Natural killer cell (primary cell): ENCODE measurements at regions not wholly inside any gene's neighbourhood (a gene's known extent, or its start where the extent isn't known, plus 50 kb on each side); places are given as distances from the start of the nearest gene placed in this dataset.
"Not testable (repeated sequence)": the region's sequence is repeated elsewhere in the genome, so short reads cannot be mapped to it uniquely, and the experiment has no call there.

Experiments
- ATAC-seq, 3 donors: fragments of 150-1000 bp in 2 of 3; fragments of 200-7000 bp in 1 of 3; cut with Tn5 transposase; 1 replicate in 1 of 3; 2 replicates in 2 of 3; pipeline ENCODE4 v1.10.0; 2021; ENCODE audit warnings: mild to moderate bottlenecking in 2 of 3, moderate library complexity in 2 of 3
- DNase-seq, 2 donors: peaks; one replicate each; pipeline versions ENCODE4 v3.0.0 to v3.0.0-alpha.2; 2013 to 2021; ENCODE audit warnings: mixed read lengths in 1 of 2
- H3K27ac ChIP-seq: one replicate; pipeline ENCODE4 v1.5.1; 2013; ENCODE audit warnings: mild to moderate bottlenecking, low read length
- H3K27me3 ChIP-seq: one replicate; pipeline ENCODE4 v1.6.1; 2013; ENCODE audit warnings: low read length; ENCODE audit not compliant: control insufficient read depth, insufficient read depth
- H3K36me3 ChIP-seq: one replicate; pipeline ENCODE4 v1.6.1; 2013; ENCODE audit warnings: low read length; ENCODE audit not compliant: control insufficient read depth, insufficient read depth
- H3K4me1 ChIP-seq: one replicate; pipeline ENCODE4 v1.6.1; 2013; ENCODE audit warnings: low read length; ENCODE audit not compliant: control insufficient read depth, insufficient read depth
- H3K4me3 ChIP-seq: one replicate; pipeline ENCODE4 v1.5.1; 2013; ENCODE audit warnings: low read length
- H3K9me3 ChIP-seq: one replicate; pipeline ENCODE4 v1.6.1; 2013; ENCODE audit warnings: low read length; ENCODE audit not compliant: control insufficient read depth, insufficient read depth
- H3K27ac Mint-ChIP-seq, 2 donors: one replicate each; pipeline ENCODE4 v1.8.0; 2022; ENCODE audit warnings: mild to moderate bottlenecking in 2 of 2, mixed read lengths in 2 of 2, moderate library complexity in 1 of 2
- H3K27me3 Mint-ChIP-seq, 2 donors: one replicate each; pipeline ENCODE4 v1.8.0; 2022; ENCODE audit warnings: low read depth in 2 of 2, mixed read lengths in 2 of 2
- H3K36me3 Mint-ChIP-seq: one replicate; pipeline ENCODE4 v1.8.0; 2022; ENCODE audit warnings: mixed read lengths
- H3K4me1 Mint-ChIP-seq, 2 donors: one replicate each; pipeline ENCODE4 v1.8.0; 2022; ENCODE audit warnings: mixed read lengths in 2 of 2
- H3K4me3 Mint-ChIP-seq: one replicate; pipeline ENCODE4 v1.8.0; 2022; ENCODE audit warnings: mild to moderate bottlenecking, moderate library complexity, mixed read lengths
- H3K9me3 Mint-ChIP-seq, 2 donors: one replicate each; pipeline ENCODE4 v1.8.0; 2022; ENCODE audit warnings: mixed read lengths in 2 of 2
- WGBS: methylation state at CpG from one replicate; pipeline ENCODE4 v1.1.7; 2013; ENCODE audit warnings: missing lambda C conversion rate; ENCODE audit not compliant: insufficient coverage; 5-methylcytosine and 5-hydroxymethylcytosine counted together
- intact Hi-C: fragments of 100-400 bp; cut with micrococcal nuclease; formaldehyde crosslinking; loops from one replicate; pipeline ENCODE4 v1.14.2; 2022
- TF ChIP-seq, protein P1 (sequence below): fragments of 200-600 bp; IDR thresholded peaks from one replicate; pipeline ENCODE4 v1.8.0; 2022; ENCODE audit warnings: antibody characterized with exemption

DNA sequence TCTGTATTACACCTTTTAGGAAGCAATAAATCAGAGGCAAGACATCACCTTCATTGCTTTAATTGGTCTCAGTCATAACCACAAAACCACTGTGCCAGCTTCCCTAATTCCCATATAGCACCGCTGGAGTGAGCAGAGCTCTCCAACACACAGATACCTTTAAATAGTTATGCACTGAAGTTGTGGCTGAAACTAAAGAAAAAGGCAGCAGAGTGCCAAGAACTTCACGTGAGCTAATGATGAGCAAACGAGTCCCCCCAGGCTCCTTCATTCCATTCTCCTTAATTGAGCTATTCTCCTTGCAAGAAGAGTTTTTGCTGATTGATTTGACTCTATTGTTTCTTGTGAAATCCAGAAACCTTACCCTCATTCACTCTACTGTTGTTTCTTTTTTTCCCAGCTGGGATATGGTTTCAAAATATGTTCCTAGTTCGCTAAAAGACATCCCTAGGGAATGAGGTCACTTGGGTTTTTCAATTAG, 501.5 kb downstream of the SPATA31D1 start:
- DNase-seq (no peak), ATAC-seq (no peak)
- H3K9me3 Mint-ChIP-seq = peaks cover 0 to 3% of the 10 kb centered on the region in 2 donors
- TF ChIP-seq, protein P1, sequence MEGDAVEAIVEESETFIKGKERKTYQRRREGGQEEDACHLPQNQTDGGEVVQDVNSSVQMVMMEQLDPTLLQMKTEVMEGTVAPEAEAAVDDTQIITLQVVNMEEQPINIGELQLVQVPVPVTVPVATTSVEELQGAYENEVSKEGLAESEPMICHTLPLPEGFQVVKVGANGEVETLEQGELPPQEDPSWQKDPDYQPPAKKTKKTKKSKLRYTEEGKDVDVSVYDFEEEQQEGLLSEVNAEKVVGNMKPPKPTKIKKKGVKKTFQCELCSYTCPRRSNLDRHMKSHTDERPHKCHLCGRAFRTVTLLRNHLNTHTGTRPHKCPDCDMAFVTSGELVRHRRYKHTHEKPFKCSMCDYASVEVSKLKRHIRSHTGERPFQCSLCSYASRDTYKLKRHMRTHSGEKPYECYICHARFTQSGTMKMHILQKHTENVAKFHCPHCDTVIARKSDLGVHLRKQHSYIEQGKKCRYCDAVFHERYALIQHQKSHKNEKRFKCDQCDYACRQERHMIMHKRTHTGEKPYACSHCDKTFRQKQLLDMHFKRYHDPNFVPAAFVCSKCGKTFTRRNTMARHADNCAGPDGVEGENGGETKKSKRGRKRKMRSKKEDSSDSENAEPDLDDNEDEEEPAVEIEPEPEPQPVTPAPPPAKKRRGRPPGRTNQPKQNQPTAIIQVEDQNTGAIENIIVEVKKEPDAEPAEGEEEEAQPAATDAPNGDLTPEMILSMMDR = no peak
- Histone ChIP-seq H3K4me1 (no peaks in the 10 kb centered on the region), H3K9me3 (no peaks in the 10 kb centered on the region), H3K4me3 (no peak overlapping the region), H3K36me3 (no peaks in the 10 kb centered on the region), H3K27ac (no peak overlapping the region), H3K27me3 (no peaks in the 10 kb centered on the region)
- no peak overlapping the region for H3K27ac Mint-ChIP-seq
- intact Hi-C loops = no loop called here
- 16% methylated on average over 4 of the region's 4 CpGs for WGBS
- no peaks in the 10 kb centered on the region for H3K4me1 Mint-ChIP-seq
- no peaks in the 10 kb centered on the region for H3K36me3 Mint-ChIP-seq
- H3K27me3 Mint-ChIP-seq = no peaks in the 10 kb centered on the region
- H3K4me3 Mint-ChIP-seq = no peak overlapping the region

DNA sequence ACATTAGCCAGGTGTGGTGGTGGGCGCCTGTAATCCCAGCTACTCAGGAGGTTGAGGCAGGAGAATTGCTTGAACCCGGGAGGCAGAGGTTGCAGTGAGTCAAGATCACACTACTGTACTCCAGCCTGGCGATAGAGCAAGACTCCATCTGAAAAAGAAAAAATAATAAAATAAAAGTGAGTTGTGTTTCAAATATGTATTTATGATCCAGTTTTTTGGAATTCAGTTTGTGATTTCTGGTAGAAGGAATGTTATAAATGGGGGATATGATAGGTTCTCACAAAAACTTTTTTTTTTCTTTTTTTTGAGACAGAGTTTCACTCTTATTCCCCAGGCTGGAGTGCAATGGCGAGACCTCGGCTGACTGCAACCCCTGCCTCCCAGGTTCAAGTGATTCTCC, 502.2 kb downstream of the SPATA31D1 start:
- H3K36me3 Mint-ChIP-seq, H3K9me3 Mint-ChIP-seq, H3K9me3 ChIP-seq, H3K4me1 Mint-ChIP-seq, H3K4me1 ChIP-seq, DNase-seq, ATAC-seq, H3K27me3 Mint-ChIP-seq, H3K36me3 ChIP-seq, intact Hi-C loops, H3K4me3 Mint-ChIP-seq, H3K4me3 ChIP-seq, H3K27ac Mint-ChIP-seq, H3K27ac ChIP-seq, H3K27me3 ChIP-seq: not testable (repeated sequence)
- 92% methylated on average over 5 of the region's 5 CpGs for WGBS

DNA sequence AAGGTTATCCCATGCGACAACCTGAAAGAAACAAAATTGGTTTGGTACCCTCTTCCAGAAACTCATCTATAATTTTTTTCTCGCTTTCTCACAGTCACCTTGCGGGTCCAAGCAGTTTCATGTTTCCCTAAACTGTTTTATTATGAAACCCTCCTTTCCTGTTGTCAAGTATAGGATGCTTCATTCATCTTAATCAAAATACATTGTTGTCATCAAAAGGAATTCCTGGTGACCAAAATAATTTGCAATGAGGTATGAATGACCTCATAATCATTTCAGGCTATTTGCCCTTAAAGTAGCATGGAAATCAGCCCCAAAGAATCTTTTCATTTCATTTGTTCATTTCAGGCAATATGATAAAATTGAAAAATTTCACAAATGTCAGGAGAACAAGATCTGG, 503.0 kb downstream of the SPATA31D1 start:
- no peaks in the 10 kb centered on the region for H3K27me3 ChIP-seq
- DNase-seq (no peak), ATAC-seq (no peak)
- no peak overlapping the region for H3K27ac Mint-ChIP-seq
- no peak overlapping the region for H3K4me3 ChIP-seq
- intact Hi-C loops = no loop called here
- WGBS = 93% methylated on average over 3 of the region's 3 CpGs
- no peaks in the 10 kb centered on the region for H3K36me3 Mint-ChIP-seq
- TF ChIP-seq, protein P1 = no peak
- H3K4me1 Mint-ChIP-seq = no peaks in the 10 kb centered on the region
- H3K4me1 ChIP-seq = no peaks in the 10 kb centered on the region
- H3K36me3 ChIP-seq = no peaks in the 10 kb centered on the region
- H3K27me3 Mint-ChIP-seq = no peaks in the 10 kb centered on the region
- H3K4me3 Mint-ChIP-seq = no peak overlapping the region
- H3K27ac ChIP-seq = no peak overlapping the region
- H3K9me3 Mint-ChIP-seq = peaks cover 0 to 1% of the 10 kb centered on the region in 2 donors
- no peaks in the 10 kb centered on the region for H3K9me3 ChIP-seq

DNA sequence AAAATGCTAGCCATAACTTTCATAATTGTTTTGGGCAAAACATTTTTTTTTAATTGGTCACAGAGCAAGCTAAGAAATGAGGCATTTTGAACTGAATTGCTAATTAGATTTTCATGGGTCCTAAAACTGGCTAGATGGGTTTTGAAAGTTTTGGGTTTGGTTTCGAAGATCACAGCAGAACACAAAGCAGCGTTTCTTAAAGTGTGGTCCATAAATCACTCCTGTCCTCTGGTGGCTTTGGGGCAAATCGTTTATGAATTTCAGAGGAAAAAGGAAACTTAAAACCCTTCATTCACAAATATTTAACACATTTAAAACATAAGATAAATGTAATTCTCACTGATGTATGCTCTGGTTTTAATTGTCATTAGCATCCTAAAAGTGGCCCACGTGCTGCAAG, 503.7 kb downstream of the SPATA31D1 start:
- Histone ChIP-seq H3K4me3 (no peak overlapping the region), H3K4me1 (no peaks in the 10 kb centered on the region), H3K9me3 (no peaks in the 10 kb centered on the region), H3K27ac (no peak overlapping the region), H3K36me3 (no peaks in the 10 kb centered on the region), H3K27me3 (no peaks in the 10 kb centered on the region)
- no peak for DNase-seq
- TF ChIP-seq, protein P1 = no peak
- Mint-ChIP-seq H3K4me1 (no peaks in the 10 kb centered on the region), H3K4me3 (no peak overlapping the region), H3K27ac (no peak overlapping the region), H3K36me3 (no peaks in the 10 kb centered on the region), H3K9me3 (peaks cover 0 to 5% of the 10 kb centered on the region in 2 donors), H3K27me3 (no peaks in the 10 kb centered on the region)
- ATAC-seq = no peak
- 16% methylated on average over 3 of the region's 4 CpGs for WGBS
- intact Hi-C loops = no loop called here
